ENCODE measurements at regions not wholly inside any gene's neighbourhood (a gene's known extent, or its start where the extent isn't known, plus 50 kb on each side); places are given as distances from the start of the nearest gene placed in this dataset.

DNA sequence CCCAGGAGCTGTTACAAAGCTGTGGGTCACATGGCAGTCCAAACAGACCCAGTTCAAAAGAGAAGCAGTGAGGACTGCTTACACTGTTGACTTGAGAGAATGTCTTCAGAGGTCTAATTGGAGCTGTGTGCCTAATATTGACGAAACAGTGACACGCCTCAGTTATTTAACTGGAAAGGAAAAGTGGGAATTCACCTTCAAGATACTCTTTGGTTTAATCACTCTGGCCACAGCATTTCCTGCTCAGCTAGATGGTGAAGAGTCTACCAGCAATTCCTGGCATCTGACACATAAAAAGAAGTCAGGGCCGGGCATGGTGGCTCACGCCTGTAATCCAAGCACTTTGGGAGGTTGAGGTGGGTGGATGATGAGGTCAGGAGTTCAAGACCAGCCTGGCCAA, 326.4 kb downstream of the SV2B start:
- DNase-seq (ENCODE audit: low read depth) = no peak
- TF ChIP-seq, protein P1, sequence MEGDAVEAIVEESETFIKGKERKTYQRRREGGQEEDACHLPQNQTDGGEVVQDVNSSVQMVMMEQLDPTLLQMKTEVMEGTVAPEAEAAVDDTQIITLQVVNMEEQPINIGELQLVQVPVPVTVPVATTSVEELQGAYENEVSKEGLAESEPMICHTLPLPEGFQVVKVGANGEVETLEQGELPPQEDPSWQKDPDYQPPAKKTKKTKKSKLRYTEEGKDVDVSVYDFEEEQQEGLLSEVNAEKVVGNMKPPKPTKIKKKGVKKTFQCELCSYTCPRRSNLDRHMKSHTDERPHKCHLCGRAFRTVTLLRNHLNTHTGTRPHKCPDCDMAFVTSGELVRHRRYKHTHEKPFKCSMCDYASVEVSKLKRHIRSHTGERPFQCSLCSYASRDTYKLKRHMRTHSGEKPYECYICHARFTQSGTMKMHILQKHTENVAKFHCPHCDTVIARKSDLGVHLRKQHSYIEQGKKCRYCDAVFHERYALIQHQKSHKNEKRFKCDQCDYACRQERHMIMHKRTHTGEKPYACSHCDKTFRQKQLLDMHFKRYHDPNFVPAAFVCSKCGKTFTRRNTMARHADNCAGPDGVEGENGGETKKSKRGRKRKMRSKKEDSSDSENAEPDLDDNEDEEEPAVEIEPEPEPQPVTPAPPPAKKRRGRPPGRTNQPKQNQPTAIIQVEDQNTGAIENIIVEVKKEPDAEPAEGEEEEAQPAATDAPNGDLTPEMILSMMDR (IDR thresholded peaks at IDR 0.05; ENCODE audit: insufficient read depth, low read length) = no peak

DNA sequence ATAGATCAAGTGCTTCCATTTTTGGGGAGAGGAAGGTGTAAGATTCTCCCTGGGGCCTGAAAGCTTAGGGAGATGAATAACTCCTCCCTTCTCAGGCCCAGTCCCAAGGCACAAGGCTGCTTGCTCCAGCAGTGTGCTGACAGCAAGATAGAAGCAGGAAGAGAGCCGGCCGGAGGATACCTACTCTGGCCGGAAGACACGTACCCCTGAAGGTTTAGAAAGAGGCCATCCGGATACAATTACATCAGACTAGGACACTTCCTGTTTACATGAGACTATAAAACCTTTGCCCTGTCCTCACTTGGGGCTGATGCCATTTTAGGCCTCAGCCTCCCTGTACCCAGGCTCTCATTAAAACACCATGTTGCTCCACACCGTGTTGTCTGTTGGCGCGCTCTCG, 329.9 kb downstream of the SV2B start:
- TF ChIP-seq, protein P1 (IDR thresholded peaks at IDR 0.05; ENCODE audit: insufficient read depth, low read length) = no peak
- no peak for DNase-seq (ENCODE audit: low read depth)
- H3K4me3 ChIP-seq (ENCODE audit: low read depth, low read length) = no peak overlapping the region

More for the DNA sequence above, 326.4 kb downstream of the SV2B start:
- no peak overlapping the region for H3K4me3 ChIP-seq (ENCODE audit: low read depth, low read length)

DNA sequence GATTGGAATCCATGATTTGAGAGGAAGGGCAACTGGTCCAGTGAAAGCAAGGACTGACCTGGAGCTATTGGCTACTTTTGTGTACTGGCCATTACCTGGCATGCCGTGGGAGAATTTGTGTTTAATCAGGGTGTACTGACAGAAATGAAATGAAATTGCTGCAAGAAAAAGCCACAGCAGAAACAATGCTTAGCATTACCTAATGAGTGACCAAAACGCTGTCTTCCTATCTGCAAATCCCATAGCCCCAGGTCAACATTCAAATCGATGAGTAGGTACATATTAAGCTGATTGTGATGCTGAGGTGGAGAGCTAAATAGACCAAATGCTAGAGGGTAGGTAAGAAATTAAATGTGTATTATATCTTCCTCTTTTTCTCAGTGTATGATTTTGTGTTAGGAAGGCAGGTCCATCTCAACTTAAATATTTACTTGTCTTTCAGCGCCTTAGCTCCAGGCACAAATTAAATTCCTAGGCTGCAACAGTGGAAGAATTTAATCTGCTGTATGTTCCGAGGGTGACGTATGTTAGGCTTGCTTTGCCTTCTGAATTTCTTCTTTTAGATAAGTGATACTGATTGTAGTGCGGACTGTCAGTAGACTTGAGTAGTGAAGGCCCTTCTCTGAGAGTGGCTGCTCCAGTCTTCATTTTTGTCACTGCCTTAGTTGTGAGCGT, 331.1 kb downstream of the SV2B start:
- no peak overlapping the region for H3K4me3 ChIP-seq (ENCODE audit: low read depth, low read length)
- TF ChIP-seq, protein P1 (IDR thresholded peaks at IDR 0.05; ENCODE audit: insufficient read depth, low read length) = no peak
- DNase-seq (ENCODE audit: low read depth) = no peak

DNA sequence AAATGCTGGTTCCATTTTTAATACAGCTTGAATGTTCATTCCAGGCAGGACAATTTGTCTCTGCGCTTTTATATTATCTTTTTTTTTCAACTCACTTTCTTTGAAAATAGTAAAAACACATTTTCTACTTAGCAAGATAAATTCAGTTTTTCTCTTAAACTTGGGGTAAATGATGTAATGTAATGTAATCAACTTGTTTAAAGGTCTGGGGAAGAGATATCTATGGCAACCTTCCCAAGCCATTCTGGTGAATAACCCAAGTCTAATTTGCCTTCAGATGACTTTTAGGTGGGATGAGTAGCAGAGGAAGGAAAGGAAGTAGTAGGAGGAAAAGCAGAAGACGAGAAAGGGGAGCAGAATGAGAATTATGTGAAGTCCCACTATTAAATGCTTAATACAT, 335.1 kb downstream of the SV2B start:
- DNase-seq (ENCODE audit: low read depth) = peak; percentile 58

DNA sequence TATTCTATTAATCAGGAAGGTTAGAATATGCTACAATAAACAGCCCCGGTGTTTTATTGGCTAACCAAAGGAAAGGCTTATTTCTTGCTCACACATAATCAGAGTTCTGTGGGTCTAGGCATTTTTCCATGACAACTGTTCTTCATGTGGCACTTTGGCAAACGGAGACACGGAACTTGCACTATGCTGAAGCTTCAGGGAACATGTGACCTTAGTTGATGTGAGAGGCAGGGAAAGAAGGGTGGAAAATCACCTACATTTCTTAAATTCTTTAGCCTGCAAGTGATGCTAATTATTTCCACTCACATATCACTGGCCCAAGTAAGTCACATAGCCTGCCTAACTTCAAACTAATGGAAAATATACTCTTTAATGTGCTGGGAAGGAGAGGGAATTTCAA, 344.6 kb downstream of the SV2B start:
- TF ChIP-seq, protein P1 (IDR thresholded peaks at IDR 0.05; ENCODE audit: insufficient read depth, low read length) = no peak

More for the DNA sequence above, 335.1 kb downstream of the SV2B start:
- H3K4me3 ChIP-seq (ENCODE audit: low read depth, low read length) = no peak overlapping the region
- TF ChIP-seq, protein P1 (IDR thresholded peaks at IDR 0.05; ENCODE audit: insufficient read depth, low read length) = no peak

DNA sequence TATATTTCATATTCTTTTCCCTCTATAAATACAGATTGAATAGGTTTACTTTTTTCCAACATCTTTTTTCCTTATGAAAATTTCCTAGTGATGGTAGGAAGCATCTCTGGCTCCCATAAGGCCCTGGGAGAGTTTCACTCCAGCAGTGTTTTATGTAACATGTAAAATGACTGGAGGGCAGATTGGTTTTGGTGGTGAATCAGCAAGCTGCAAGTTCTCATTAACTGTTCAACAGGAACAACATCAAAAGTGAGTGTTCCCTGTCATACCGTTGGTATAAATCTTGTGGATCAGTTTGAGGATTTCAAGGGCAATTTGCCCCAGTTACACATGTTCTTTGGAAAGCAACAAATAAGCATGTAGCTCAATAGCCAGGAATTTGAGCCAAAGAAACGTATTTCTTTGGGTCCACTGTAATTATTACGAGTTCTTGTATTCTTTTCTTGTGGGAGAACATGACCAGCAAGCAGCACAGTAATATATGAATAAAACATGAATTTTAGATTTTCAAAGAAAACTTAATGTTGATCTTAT, 345.7 kb downstream of the SV2B start:
- DNase-seq (ENCODE audit: low read depth) = peak; percentile 3
- no peak overlapping the region for H3K4me3 ChIP-seq (ENCODE audit: low read depth, low read length)
- TF ChIP-seq, protein P1 (IDR thresholded peaks at IDR 0.05; ENCODE audit: insufficient read depth, low read length) = no peak

More for the DNA sequence above, 344.6 kb downstream of the SV2B start:
- H3K4me3 ChIP-seq (ENCODE audit: low read depth, low read length) = no peak overlapping the region
- DNase-seq (ENCODE audit: low read depth) = no peak
